IMR-90 (cell line): ENCODE measurements at regions not wholly inside any gene's neighbourhood (a gene's known extent, or its start where the extent isn't known, plus 50 kb on each side); places are given as distances from the start of the nearest gene placed in this dataset.

Experiments
- ATAC-seq: fragments of 200-7000 bp; cut with Tn5 transposase; 2 replicates; pipeline ENCODE4 v1.9.1; 2020; ENCODE audit warnings: low read depth, mild to moderate bottlenecking, moderate library complexity
- BruUV-seq: library from RNA; stranded (reverse); fragments of 400-500 nt; replicated peaks from 2 replicates; lab custom pipeline; 2021; lab: Mats Ljungman, UMichigan
- CTCF ChIA-PET: fragments of 300-600 bp; formaldehyde crosslinking; extraction: SDS; loops from one replicate; lab custom pipeline; 2021; ENCODE audit warnings: antibody characterized with exemption; lab: Yijun Ruan, JAX
- POLR2A ChIA-PET: fragments of 300-600 bp; sonication (Branson Sonifier 250); formaldehyde crosslinking; loops from one replicate; lab custom pipeline; 2022; ENCODE audit warnings: antibody characterized with exemption; ENCODE audit not compliant: unreplicated experiment; lab: Charles Lee
- DNase-seq: peaks from one replicate; pipeline ENCODE4 v3.0.0; 2013
- H2AFZ ChIP-seq: replicated peaks from 2 replicates; pipeline ENCODE3; 2013; ENCODE audit warnings: low read length, mild to moderate bottlenecking; ENCODE audit not compliant: poor library complexity
- H2AK5ac ChIP-seq: 2 replicates; pipeline ENCODE4 v1.6.1; 2013; ENCODE audit warnings: low read depth, low read length, inconsistent platforms
- H2AK9ac ChIP-seq: replicated peaks from 2 replicates; pipeline ENCODE3; 2013; ENCODE audit warnings: mild to moderate bottlenecking, low read depth, low read length, moderate library complexity; ENCODE audit not compliant: poor library complexity
- H2BK120ac ChIP-seq: 2 replicates; pipeline ENCODE4 v1.6.1; 2013; ENCODE audit warnings: low read depth, low read length, inconsistent platforms
- H2BK15ac ChIP-seq: 3 replicates; pipeline ENCODE4 v1.6.1; 2013; ENCODE audit warnings: low read depth, low read length, inconsistent platforms
- H2BK20ac ChIP-seq: 2 replicates; pipeline ENCODE4 v1.6.1; 2013; ENCODE audit warnings: low read depth, mild to moderate bottlenecking, inconsistent platforms, low read length, moderate library complexity
- H2BK5ac ChIP-seq: 2 replicates; pipeline ENCODE4 v1.6.1; 2013; ENCODE audit warnings: mild to moderate bottlenecking, low read depth, low read length, inconsistent platforms; ENCODE audit not compliant: poor library complexity, severe bottlenecking
- H3K14ac ChIP-seq: replicated peaks from 2 replicates; pipeline ENCODE4 v1.6.1; 2013; ENCODE audit warnings: low read depth, low read length, inconsistent platforms
- H3K18ac ChIP-seq: 2 replicates; pipeline ENCODE4 v1.6.1; 2013; ENCODE audit warnings: low read depth, low read length, control low read depth
- H3K23ac ChIP-seq: 2 replicates; pipeline ENCODE4 v1.6.1; 2013; ENCODE audit warnings: low read depth, low read length, inconsistent platforms
- H3K27ac ChIP-seq: 2 replicates; pipeline ENCODE4 v1.5.1; 2013; ENCODE audit warnings: mild to moderate bottlenecking, control low read depth, low read length; ENCODE audit not compliant: insufficient read depth
- H3K27me3 ChIP-seq: 2 replicates; pipeline ENCODE4 v1.6.1; 2013; ENCODE audit warnings: low read length; ENCODE audit not compliant: control insufficient read depth, insufficient read depth
- H3K36me3 ChIP-seq: 2 replicates; pipeline ENCODE4 v1.6.1; 2013; ENCODE audit warnings: low read length, mixed read lengths; ENCODE audit not compliant: control insufficient read depth, insufficient read depth
- H3K4ac ChIP-seq: 2 replicates; pipeline ENCODE4 v1.6.1; 2013; ENCODE audit warnings: low read depth, low read length, inconsistent platforms
- H3K4me1 ChIP-seq: 2 replicates; pipeline ENCODE4 v1.6.1; 2013; ENCODE audit warnings: low read length, mixed read lengths; ENCODE audit not compliant: control insufficient read depth, insufficient read depth
- H3K4me2 ChIP-seq: 2 replicates; pipeline ENCODE4 v1.6.1; 2013; ENCODE audit warnings: low read depth, mild to moderate bottlenecking, control low read depth, low read length, moderate library complexity
- H3K4me3 ChIP-seq: 2 replicates; pipeline ENCODE4 v1.5.1; 2013; ENCODE audit warnings: low read depth, mild to moderate bottlenecking, control low read depth, low read length, moderate library complexity; ENCODE audit not compliant: insufficient read depth
- H3K56ac ChIP-seq: 2 replicates; pipeline ENCODE4 v1.6.1; 2013; ENCODE audit warnings: low read length, inconsistent platforms; ENCODE audit not compliant: insufficient read depth; ENCODE audit errors: extremely low read depth
- H3K79me1 ChIP-seq, 2 experiments: 2 replicates each; pipeline ENCODE4 v1.6.1; 2013; ENCODE audit warnings: low read length in 2 of 2, inconsistent platforms in 1 of 2, low read depth in 1 of 2
- H3K9ac ChIP-seq: 2 replicates; pipeline ENCODE4 v1.6.1; 2013; ENCODE audit warnings: low read depth, low read length, control low read depth
- H3K9me1 ChIP-seq: 2 replicates; pipeline ENCODE4 v1.6.1; 2013; ENCODE audit warnings: low read length, inconsistent platforms; ENCODE audit not compliant: insufficient read depth
- H3K9me3 ChIP-seq: 2 replicates; pipeline ENCODE4 v1.6.1; 2013; ENCODE audit warnings: low read length; ENCODE audit not compliant: control insufficient read depth, insufficient read depth
- H4K20me1 ChIP-seq: 2 replicates; pipeline ENCODE4 v1.6.1; 2013; ENCODE audit warnings: low read length, inconsistent platforms; ENCODE audit not compliant: insufficient read depth
- H4K5ac ChIP-seq: 2 replicates; pipeline ENCODE4 v1.6.1; 2013; ENCODE audit warnings: mild to moderate bottlenecking, low read depth, low read length, control low read depth
- H4K8ac ChIP-seq, 2 experiments: 2 replicates each; pipeline ENCODE4 v1.6.1; 2013; ENCODE audit warnings: low read depth in 2 of 2, low read length in 2 of 2, control low read depth in 1 of 2, inconsistent platforms in 1 of 2
- H4K91ac ChIP-seq: 2 replicates; pipeline ENCODE4 v1.6.1; 2013; ENCODE audit warnings: low read depth, low read length, inconsistent platforms; ENCODE audit not compliant: insufficient read depth
- BHLHE40 ChIP-seq: fragments of 150-350 bp; IDR thresholded peaks from 2 replicates; pipeline ENCODE4 v1.6.1; 2016; ENCODE audit warnings: mild to moderate bottlenecking, low read depth, low read length
- CEBPB ChIP-seq: IDR thresholded peaks from 2 replicates; pipeline ENCODE4 v1.6.1; 2012; ENCODE audit warnings: low read depth, low read length, improper control_type of control experiment
- CHD1 ChIP-seq: IDR thresholded peaks from 2 replicates; pipeline ENCODE4 v1.6.1; 2012; ENCODE audit warnings: low read depth, low read length, improper control_type of control experiment
- CTCF ChIP-seq: conservative IDR thresholded peaks from 2 replicates; pipeline ENCODE4 v1.5.1; 2012; ENCODE audit warnings: mild to moderate bottlenecking, low read depth, low read length, improper control_type of control experiment
- ELK1 ChIP-seq: fragments of 150-350 bp; IDR thresholded peaks from 2 replicates; pipeline ENCODE4 v1.6.1; 2016; ENCODE audit warnings: low read depth, mild to moderate bottlenecking, low read length, moderate library complexity, borderline replicate concordance
- FOS ChIP-seq: fragments of 150-350 bp; IDR thresholded peaks from 2 replicates; pipeline ENCODE4 v1.6.1; 2016; ENCODE audit warnings: low read depth, low read length
- MAFK ChIP-seq: IDR thresholded peaks from 2 replicates; pipeline ENCODE4 v1.6.1; 2012; ENCODE audit warnings: low read depth, low read length, improper control_type of control experiment
- MAZ ChIP-seq: IDR thresholded peaks from 2 replicates; pipeline ENCODE4 v1.6.1; 2012; ENCODE audit warnings: low read depth, mild to moderate bottlenecking, low read length, improper control_type of control experiment, moderate library complexity, borderline replicate concordance
- MXI1 ChIP-seq: IDR thresholded peaks from 2 replicates; pipeline ENCODE4 v1.6.1; 2012; ENCODE audit warnings: low read depth, mild to moderate bottlenecking, low read length, moderate library complexity, borderline replicate concordance
- NFE2L2 ChIP-seq: fragments of 150-350 bp; IDR thresholded peaks from 2 replicates; pipeline ENCODE4 v1.6.1; 2016; ENCODE audit warnings: low read depth, mild to moderate bottlenecking, low read length
- POLR2A ChIP-seq: IDR thresholded peaks from 2 replicates; pipeline ENCODE4 v1.6.1; 2012; ENCODE audit warnings: mild to moderate bottlenecking, low read depth, low read length
- RAD21 ChIP-seq: IDR thresholded peaks from 2 replicates; pipeline ENCODE4 v1.6.1; 2012; ENCODE audit warnings: low read length, improper control_type of control experiment
- RCOR1 ChIP-seq: IDR thresholded peaks from 2 replicates; pipeline ENCODE4 v1.6.1; 2012; ENCODE audit warnings: mild to moderate bottlenecking, low read length, improper control_type of control experiment; ENCODE audit not compliant: insufficient replicate concordance
- RFX5 ChIP-seq: IDR thresholded peaks from 2 replicates; pipeline ENCODE4 v1.8.0; 2012; ENCODE audit warnings: low read depth, mild to moderate bottlenecking, low read length, moderate library complexity
- SMC3 ChIP-seq: fragments of 150-350 bp; IDR thresholded peaks from 2 replicates; pipeline ENCODE4 v1.6.1; 2016; ENCODE audit warnings: low read depth, mild to moderate bottlenecking, antibody characterized with exemption, low read length, moderate library complexity
- dilution Hi-C: fragments of 300-500 bp; cut with HindIII; formaldehyde crosslinking; loops from one replicate; pipeline ENCODE4 v1.14.3; 2018; ENCODE audit warnings: low sequenced_read_pairs; ENCODE audit not compliant: unreplicated experiment
- in situ Hi-C: fragments of 300-500 bp; cut with MboI; formaldehyde crosslinking; loops from 3 replicates; pipeline ENCODE4 v1.14.3; 2019; ENCODE audit warnings: low sequenced_read_pairs, inconsistent platforms, mixed read lengths
- intact Hi-C: fragments of 100-400 bp; cut with micrococcal nuclease; formaldehyde crosslinking; loops from 2 replicates; pipeline ENCODE4 v1.10.0; 2022
- TF ChIP-seq, protein P1 (sequence below): fragments of 150-350 bp; IDR thresholded peaks from 2 replicates; pipeline ENCODE4 v1.6.1; 2017; ENCODE audit warnings: mild to moderate bottlenecking, antibody characterized with exemption, low read length, low read depth

DNA sequence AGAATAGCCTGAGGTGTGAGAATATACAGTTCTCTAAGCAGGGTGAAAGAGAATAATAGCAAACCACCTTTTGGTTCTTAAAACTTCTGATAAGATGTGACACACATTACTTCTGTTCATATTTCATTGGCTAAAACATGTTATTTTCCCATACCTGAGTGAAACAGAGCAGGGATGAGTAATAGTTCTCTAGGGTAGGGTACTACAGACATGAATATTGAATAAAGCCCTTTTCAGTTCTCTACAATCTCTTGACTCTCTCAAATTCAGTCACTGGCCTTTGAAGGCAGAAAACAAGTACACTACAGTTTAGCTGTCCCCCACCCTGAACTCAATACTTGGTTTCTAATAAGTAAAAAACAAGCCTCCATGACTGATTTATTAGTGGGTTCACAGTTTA, 454.1 kb upstream of the MDGA2 start:
- Histone ChIP-seq H3K4me2 (no peak overlapping the region), H3K79me1 (no peaks in the 10 kb centered on the region), H2AK9ac (no peak overlapping the region), H4K91ac (no peak overlapping the region), H3K23ac (no peak overlapping the region), H3K9ac (no peak overlapping the region), H4K20me1 (no peaks in the 10 kb centered on the region), H2BK20ac (no peak overlapping the region), H2AK5ac (no peak overlapping the region), H2BK120ac (no peak overlapping the region), H3K9me3 (peaks cover 2% of the 10 kb centered on the region; the same call in 1 of the 2 replicates), H2AFZ (no peak overlapping the region), H4K8ac (no peak overlapping the region), H2BK5ac (no peak overlapping the region), H3K4ac (no peak overlapping the region), H4K5ac (no peak overlapping the region), H3K56ac (no peak overlapping the region), H3K14ac (no peak overlapping the region), H3K27me3 (no peaks in the 10 kb centered on the region), H3K36me3 (no peaks in the 10 kb centered on the region), H2BK15ac (no peak overlapping the region), H3K9me1 (no peaks in the 10 kb centered on the region), H3K18ac (no peak overlapping the region), H3K4me1 (no peaks in the 10 kb centered on the region), H3K27ac (no peak overlapping the region), H3K4me3 (no peak overlapping the region)
- ChIA-PET CTCF (no interaction called here), POLR2A (no interaction called here)
- no TSS peak for BruUV-seq
- in situ Hi-C loops: no loop called here
- intact Hi-C loops: no loop called here
- no peak for TF ChIP-seq POLR2A
- no peak for TF ChIP-seq RCOR1
- TF ChIP-seq FOS: no peak
- no peak for TF ChIP-seq RAD21
- no peak for TF ChIP-seq MXI1
- TF ChIP-seq CHD1: no peak
- TF ChIP-seq RFX5: no peak
- TF ChIP-seq CEBPB: no peak
- TF ChIP-seq CTCF: no peak
- no peak for TF ChIP-seq MAFK
- TF ChIP-seq, protein P1, sequence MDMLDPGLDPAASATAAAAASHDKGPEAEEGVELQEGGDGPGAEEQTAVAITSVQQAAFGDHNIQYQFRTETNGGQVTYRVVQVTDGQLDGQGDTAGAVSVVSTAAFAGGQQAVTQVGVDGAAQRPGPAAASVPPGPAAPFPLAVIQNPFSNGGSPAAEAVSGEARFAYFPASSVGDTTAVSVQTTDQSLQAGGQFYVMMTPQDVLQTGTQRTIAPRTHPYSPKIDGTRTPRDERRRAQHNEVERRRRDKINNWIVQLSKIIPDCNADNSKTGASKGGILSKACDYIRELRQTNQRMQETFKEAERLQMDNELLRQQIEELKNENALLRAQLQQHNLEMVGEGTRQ: no peak
- no peak for TF ChIP-seq NFE2L2
- no peak for TF ChIP-seq SMC3
- no peak for TF ChIP-seq ELK1
- TF ChIP-seq MAZ: no peak
- no peak for TF ChIP-seq BHLHE40
- DNase-seq (no peak), ATAC-seq (no peak)
- dilution Hi-C loops: no loop called here
